CD14-positive monocyte (primary cell): ENCODE measurements at regions not wholly inside any gene's neighbourhood (a gene's known extent, or its start where the extent isn't known, plus 50 kb on each side); places are given as distances from the start of the nearest gene placed in this dataset.

ENCODE experiments used
- DNase-seq, 3 donors: peaks; one replicate each; pipeline ENCODE4 v3.0.0-alpha.2; 2011 to 2022
- H2AFZ ChIP-seq: 2 replicates; pipeline ENCODE4 v1.6.0; 2012; ENCODE audit warnings: mild to moderate bottlenecking, low read depth, low read length, inconsistent platforms; ENCODE audit not compliant: insufficient read depth, poor library complexity, severe bottlenecking
- H3K27ac ChIP-seq, 2 donors: 1 replicate in 1 of 2; 2 replicates in 1 of 2; pipeline ENCODE4 v1.5.1; 2012 to 2013; ENCODE audit warnings: low read length in 2 of 2, control low read depth in 1 of 2, inconsistent platforms in 1 of 2, low read depth in 1 of 2, mild to moderate bottlenecking in 1 of 2
- H3K27me3 ChIP-seq, 2 donors: one replicate each; pipeline versions ENCODE4 v1.6.0 to v1.6.1; 2011 to 2013; ENCODE audit warnings: low read length in 2 of 2; ENCODE audit not compliant: control insufficient read depth in 2 of 2, insufficient read depth in 2 of 2
- H3K36me3 ChIP-seq, 2 donors: replicated peaks in 1 of 2; 1 replicate in 1 of 2; 2 replicates in 1 of 2; pipeline versions ENCODE4 v1.5.1 to v1.6.1; 2012 to 2013; ENCODE audit warnings: low read length in 2 of 2, control low read depth in 1 of 2, inconsistent platforms in 1 of 2, mild to moderate bottlenecking in 1 of 2; ENCODE audit not compliant: insufficient read depth in 2 of 2, control insufficient read depth in 1 of 2
- H3K4me1 ChIP-seq, 2 donors: 1 replicate in 1 of 2; 2 replicates in 1 of 2; pipeline versions ENCODE4 v1.5.1 to v1.6.1; 2012 to 2013; ENCODE audit warnings: low read length in 2 of 2, control low read depth in 1 of 2, inconsistent platforms in 1 of 2, mild to moderate bottlenecking in 1 of 2, moderate library complexity in 1 of 2; ENCODE audit not compliant: insufficient read depth in 2 of 2, control insufficient read depth in 1 of 2
- H3K4me2 ChIP-seq: replicated peaks from 2 replicates; pipeline ENCODE3; 2012; ENCODE audit warnings: low read length, moderate library complexity, mild to moderate bottlenecking; ENCODE audit not compliant: poor library complexity, severe bottlenecking; ENCODE audit errors: extremely low read depth
- H3K4me3 ChIP-seq, 3 experiments: fragments of 200-600 bp in 1 of 3; sonication (generic) in 1 of 3; replicated peaks in 1 of 3; 1 replicate in 2 of 3; 2 replicates in 1 of 3; pipeline ENCODE4 v1.5.1; 2011 to 2013; ENCODE audit warnings: low read length in 3 of 3, mild to moderate bottlenecking in 3 of 3, control low read depth in 2 of 3, low read depth in 2 of 3, inconsistent platforms in 1 of 3, moderate library complexity in 1 of 3
- H3K79me2 ChIP-seq: 2 replicates; pipeline ENCODE4 v1.6.0; 2012; ENCODE audit warnings: mild to moderate bottlenecking, control low read depth, inconsistent platforms, low read length, moderate library complexity; ENCODE audit not compliant: insufficient read depth
- H3K9ac ChIP-seq: 2 replicates; pipeline ENCODE4 v1.6.0; 2017; ENCODE audit warnings: low read length, mild to moderate bottlenecking; ENCODE audit not compliant: insufficient read depth, poor library complexity, severe bottlenecking
- H3K9me3 ChIP-seq, 2 donors: replicated peaks in 1 of 2; 1 replicate in 1 of 2; 2 replicates in 1 of 2; pipeline versions ENCODE4 v1.5.1 to v1.6.1; 2012 to 2013; ENCODE audit warnings: low read length in 2 of 2, control low read depth in 1 of 2; ENCODE audit not compliant: control insufficient read depth in 1 of 2, insufficient read depth in 1 of 2
- H4K20me1 ChIP-seq: 2 replicates; pipeline ENCODE4 v1.6.0; 2012; ENCODE audit warnings: mild to moderate bottlenecking, low read length, control low read depth, moderate library complexity; ENCODE audit not compliant: insufficient read depth
- H3K27ac Mint-ChIP-seq, 7 donors: one replicate each; pipeline ENCODE4 v1.8.0; 2020; ENCODE audit warnings: mild to moderate bottlenecking in 7 of 7, mixed read lengths in 7 of 7, moderate library complexity in 6 of 7, inconsistent platforms in 2 of 7
- H3K27me3 Mint-ChIP-seq, 3 donors: one replicate each; pipeline ENCODE4 v1.8.0; 2021 to 2022; ENCODE audit warnings: low read depth in 3 of 3, mild to moderate bottlenecking in 3 of 3, mixed read lengths in 3 of 3, moderate library complexity in 3 of 3, inconsistent platforms in 1 of 3
- H3K36me3 Mint-ChIP-seq, 2 donors: one replicate each; pipeline ENCODE4 v1.8.0; 2020; ENCODE audit warnings: mixed read lengths in 2 of 2, inconsistent platforms in 1 of 2, mild to moderate bottlenecking in 1 of 2
- H3K4me1 Mint-ChIP-seq: one replicate; pipeline ENCODE4 v1.8.0; 2020; ENCODE audit warnings: mild to moderate bottlenecking, mixed read lengths
- H3K4me3 Mint-ChIP-seq, 2 donors: one replicate each; pipeline ENCODE4 v1.8.0; 2020; ENCODE audit warnings: mild to moderate bottlenecking in 2 of 2, mixed read lengths in 2 of 2, moderate library complexity in 1 of 2
- H3K9me3 Mint-ChIP-seq, 7 donors: one replicate each; pipeline ENCODE4 v1.8.0; 2020 to 2022; ENCODE audit warnings: mixed read lengths in 7 of 7, mild to moderate bottlenecking in 6 of 7, moderate library complexity in 6 of 7, inconsistent platforms in 2 of 7
- CTCF ChIP-seq: fragments of 200-600 bp; IDR thresholded peaks from one replicate; pipeline ENCODE4 v1.8.0; 2022; ENCODE audit warnings: antibody characterized with exemption, mild to moderate bottlenecking
- WGBS: methylation state at CpG from one replicate; pipeline ENCODE4 v1.1.5; 2013; ENCODE audit warnings: missing lambda C conversion rate; ENCODE audit not compliant: insufficient coverage; 5-methylcytosine and 5-hydroxymethylcytosine counted together
- intact Hi-C, 2 donors: fragments of 100-400 bp; cut with micrococcal nuclease; formaldehyde crosslinking; loops; one replicate each; pipeline versions ENCODE4 v1.15.0 to v1.15.1; 2023

- intact Hi-C loops: no loop called here
- no peaks in the 10 kb centered on the region for H3K79me2 ChIP-seq
- H3K4me1 Mint-ChIP-seq: peaks cover 5% of the 10 kb centered on the region
- no peak for DNase-seq
- no peak overlapping the region for H3K27ac Mint-ChIP-seq
- no peaks in the 10 kb centered on the region for H3K4me1 ChIP-seq
- no peaks in the 10 kb centered on the region for H4K20me1 ChIP-seq
- no peaks in the 10 kb centered on the region for H3K9me3 ChIP-seq
- TF ChIP-seq CTCF: no peak
- no CpG with 5 or more reads among the region's 3 CpGs for WGBS
- H3K9ac ChIP-seq: no peak overlapping the region
- no peak overlapping the region for H2AFZ ChIP-seq
- H3K27me3 ChIP-seq: no peaks in the 10 kb centered on the region
- H3K27ac ChIP-seq: no peak overlapping the region
- H3K4me2 ChIP-seq: peak overlapping the region; percentile 1
- H3K36me3 ChIP-seq: no peaks in the 10 kb centered on the region
- H3K27me3 Mint-ChIP-seq: peaks cover 0 to 1% (median 0%) of the 10 kb centered on the region in 3 donors
- H3K9me3 Mint-ChIP-seq: peaks cover 0 to 8% (median 2%) of the 10 kb centered on the region in 7 donors
- peak overlapping the region in 1 of 2 donors; percentile 39 for H3K4me3 Mint-ChIP-seq
- no peak overlapping the region for H3K4me3 ChIP-seq
- no peaks in the 10 kb centered on the region for H3K36me3 Mint-ChIP-seq
Measured at GRCh38 chr5:106801554-106801953, 869.2 kb downstream of the EFNA5 start.

GRCh38 chr5:106797996-106798395, 872.7 kb downstream of the EFNA5 start:
- H3K4me3 Mint-ChIP-seq: no peak overlapping the region

More at GRCh38 chr5:106797996-106798395, 872.7 kb downstream of the EFNA5 start:
- Histone ChIP-seq H2AFZ (no peak overlapping the region), H3K4me1 (no peaks in the 10 kb centered on the region), H3K4me2 (no peak overlapping the region), H3K4me3 (no peak overlapping the region), H3K9ac (no peak overlapping the region), H4K20me1 (no peaks in the 10 kb centered on the region), H3K79me2 (no peaks in the 10 kb centered on the region), H3K36me3 (no peaks in the 10 kb centered on the region), H3K9me3 (no peaks in the 10 kb centered on the region), H3K27ac (no peak overlapping the region), H3K27me3 (no peaks in the 10 kb centered on the region)
- Mint-ChIP-seq H3K4me1 (peaks cover 5% of the 10 kb centered on the region), H3K36me3 (no peaks in the 10 kb centered on the region), H3K9me3 (peaks cover 0 to 8% (median 2%) of the 10 kb centered on the region in 7 donors), H3K27ac (no peak overlapping the region), H3K27me3 (no peaks in the 10 kb centered on the region)
- DNase-seq: no peak
- intact Hi-C loops: no loop called here
- no peak for TF ChIP-seq CTCF
- 77% methylated on average over 2 of the region's 3 CpGs for WGBS
